Upper lobe of right lung (tissue), 1 donor: ENCODE measurements at regions not wholly inside any gene's neighbourhood (a gene's known extent, or its start where the extent isn't known, plus 50 kb on each side); places are given as distances from the start of the nearest gene placed in this dataset.

Experiments used
- ATAC-seq: fragments of 200-7000 bp; cut with Tn5 transposase; one replicate; pipeline ENCODE4 v1.9.1; 2020; ENCODE audit warnings: mild to moderate bottlenecking, moderate library complexity
- DNase-seq: peaks from one replicate; pipeline ENCODE4 v3.0.0-alpha.2; 2020
- H3K27ac ChIP-seq: fragments of 200-600 bp; one replicate; pipeline ENCODE4 v1.8.0; 2022
- H3K27me3 ChIP-seq: fragments of 200-600 bp; one replicate; pipeline ENCODE4 v1.8.0; 2022; ENCODE audit warnings: mild to moderate bottlenecking
- H3K36me3 ChIP-seq: fragments of 200-600 bp; one replicate; pipeline ENCODE4 v1.8.0; 2022
- H3K4me1 ChIP-seq: fragments of 200-600 bp; one replicate; pipeline ENCODE4 v1.8.0; 2022
- H3K4me3 ChIP-seq: fragments of 200-600 bp; one replicate; pipeline ENCODE4 v1.8.0; 2022; ENCODE audit warnings: mild to moderate bottlenecking
- H3K9me3 ChIP-seq: fragments of 200-600 bp; one replicate; pipeline ENCODE4 v1.8.0; 2022
- intact Hi-C: fragments of 100-400 bp; cut with DNase I; formaldehyde crosslinking; loops from one replicate; pipeline ENCODE4 v1.11.0; 2022
- TF ChIP-seq, protein P1 (sequence below): fragments of 200-600 bp; IDR thresholded peaks from one replicate; pipeline ENCODE4 v1.8.0; 2022; ENCODE audit warnings: antibody characterized with exemption
- donor health status: DM: no; HTN: yes; CAD: no; lungs with severe emphysema.

- TF ChIP-seq, protein P1, sequence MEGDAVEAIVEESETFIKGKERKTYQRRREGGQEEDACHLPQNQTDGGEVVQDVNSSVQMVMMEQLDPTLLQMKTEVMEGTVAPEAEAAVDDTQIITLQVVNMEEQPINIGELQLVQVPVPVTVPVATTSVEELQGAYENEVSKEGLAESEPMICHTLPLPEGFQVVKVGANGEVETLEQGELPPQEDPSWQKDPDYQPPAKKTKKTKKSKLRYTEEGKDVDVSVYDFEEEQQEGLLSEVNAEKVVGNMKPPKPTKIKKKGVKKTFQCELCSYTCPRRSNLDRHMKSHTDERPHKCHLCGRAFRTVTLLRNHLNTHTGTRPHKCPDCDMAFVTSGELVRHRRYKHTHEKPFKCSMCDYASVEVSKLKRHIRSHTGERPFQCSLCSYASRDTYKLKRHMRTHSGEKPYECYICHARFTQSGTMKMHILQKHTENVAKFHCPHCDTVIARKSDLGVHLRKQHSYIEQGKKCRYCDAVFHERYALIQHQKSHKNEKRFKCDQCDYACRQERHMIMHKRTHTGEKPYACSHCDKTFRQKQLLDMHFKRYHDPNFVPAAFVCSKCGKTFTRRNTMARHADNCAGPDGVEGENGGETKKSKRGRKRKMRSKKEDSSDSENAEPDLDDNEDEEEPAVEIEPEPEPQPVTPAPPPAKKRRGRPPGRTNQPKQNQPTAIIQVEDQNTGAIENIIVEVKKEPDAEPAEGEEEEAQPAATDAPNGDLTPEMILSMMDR: no peak
- intact Hi-C loops: no loop called here
- no peak for DNase-seq
- Histone ChIP-seq H3K4me3 (no peak overlapping the region), H3K4me1 (no peaks in the 10 kb centered on the region), H3K9me3 (no peaks in the 10 kb centered on the region), H3K36me3 (no peaks in the 10 kb centered on the region), H3K27ac (no peak overlapping the region), H3K27me3 (no peaks in the 10 kb centered on the region)
- no peak for ATAC-seq
Observed at GRCh38 chr12:97313471-97314190, 149.0 kb upstream of the RMST start.

GRCh38 chr12:97316321-97316720, 146.3 kb upstream of the RMST start:
- no peak for ATAC-seq
- Histone ChIP-seq H3K27ac (no peak overlapping the region), H3K4me3 (no peak overlapping the region), H3K4me1 (no peaks in the 10 kb centered on the region), H3K27me3 (no peaks in the 10 kb centered on the region), H3K9me3 (no peaks in the 10 kb centered on the region), H3K36me3 (no peaks in the 10 kb centered on the region)
- TF ChIP-seq, protein P1: no peak
- DNase-seq: no peak
- intact Hi-C loops: no loop called here

- ATAC-seq (no peak), DNase-seq (no peak)
- TF ChIP-seq, protein P1: no peak
- no peaks in the 10 kb centered on the region for H3K36me3 ChIP-seq
- no peaks in the 10 kb centered on the region for H3K27me3 ChIP-seq
- H3K4me3 ChIP-seq: no peak overlapping the region
- intact Hi-C loops: no loop called here
- no peaks in the 10 kb centered on the region for H3K9me3 ChIP-seq
- H3K27ac ChIP-seq: no peak overlapping the region
- no peaks in the 10 kb centered on the region for H3K4me1 ChIP-seq
Observed at GRCh38 chr12:97321621-97322020, 141.0 kb upstream of the RMST start.

DNA sequence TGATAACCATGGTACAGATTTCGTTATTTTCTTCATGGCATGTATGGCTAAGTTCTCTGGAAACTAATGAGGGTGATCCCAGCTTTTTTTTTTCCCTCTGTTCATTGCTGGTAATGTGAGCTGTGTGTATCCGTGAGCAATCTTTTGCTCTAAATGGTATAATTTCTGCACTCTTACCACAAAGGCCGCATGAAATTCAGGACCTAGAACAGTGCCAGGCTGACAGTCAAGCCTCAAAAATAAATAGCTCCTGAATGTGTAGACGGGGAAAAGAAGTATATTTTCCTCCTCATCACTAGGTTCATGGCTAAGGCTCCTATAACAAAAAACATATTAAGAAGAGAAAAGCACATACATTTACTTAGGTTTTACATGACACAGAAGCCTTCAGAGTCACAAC, 140.2 kb upstream of the RMST start:
- DNase-seq (no peak), ATAC-seq (no peak)
- intact Hi-C loops: no loop called here
- Histone ChIP-seq H3K9me3 (no peaks in the 10 kb centered on the region), H3K4me1 (no peaks in the 10 kb centered on the region), H3K27me3 (no peaks in the 10 kb centered on the region), H3K27ac (no peak overlapping the region), H3K4me3 (no peak overlapping the region), H3K36me3 (no peaks in the 10 kb centered on the region)
- TF ChIP-seq, protein P1: no peak

- DNase-seq: no peak
- Histone ChIP-seq H3K27ac (no peak overlapping the region), H3K4me1 (no peaks in the 10 kb centered on the region), H3K36me3 (no peaks in the 10 kb centered on the region), H3K9me3 (no peaks in the 10 kb centered on the region), H3K27me3 (no peaks in the 10 kb centered on the region), H3K4me3 (no peak overlapping the region)
- intact Hi-C loops: no loop called here
- ATAC-seq: no peak
- TF ChIP-seq, protein P1: no peak
Observed at GRCh38 chr12:97323154-97323553, 139.4 kb upstream of the RMST start.

GRCh38 chr12:97324471-97324870, 138.1 kb upstream of the RMST start:
- TF ChIP-seq, protein P1: no peak
- Histone ChIP-seq H3K4me3 (no peak overlapping the region), H3K27me3 (no peaks in the 10 kb centered on the region), H3K36me3 (no peaks in the 10 kb centered on the region), H3K9me3 (no peaks in the 10 kb centered on the region), H3K27ac (no peak overlapping the region), H3K4me1 (no peaks in the 10 kb centered on the region)
- DNase-seq: no peak
- intact Hi-C loops: no loop called here
- ATAC-seq: peak; percentile 34
